HepG2 (cell line): ENCODE measurements at regions not wholly inside any gene's neighbourhood (a gene's known extent, or its start where the extent isn't known, plus 50 kb on each side); places are given as distances from the start of the nearest gene placed in this dataset.

Source experiments
- AKAP8 ChIP-seq: sonication (generic); formaldehyde crosslinking; IDR thresholded peaks from 2 replicates; pipeline ENCODE4 v1.5.1; 2020; ENCODE audit warnings: mild to moderate bottlenecking, missing genetic modification reagents
- ESRRA ChIP-seq: sonication (generic); formaldehyde crosslinking; IDR thresholded peaks from 2 replicates; pipeline ENCODE4 v1.5.1; 2020; ENCODE audit warnings: mild to moderate bottlenecking, low read depth, missing genetic modification reagents
- GATA4 ChIP-seq: sonication (generic); IDR thresholded peaks from 2 replicates; pipeline ENCODE4 v1.6.1; 2016; ENCODE audit warnings: antibody characterized with exemption, low read depth, borderline replicate concordance
- HNRNPK ChIP-seq: fragments of 200-400 bp; formaldehyde crosslinking; IDR thresholded peaks from 2 replicates; pipeline ENCODE4 v1.6.1; 2018; ENCODE audit warnings: low read length, low read depth, moderate library complexity, mild to moderate bottlenecking; ENCODE audit not compliant: poor library complexity, severe bottlenecking
- MED8 ChIP-seq: sonication (generic); formaldehyde crosslinking; IDR thresholded peaks from 2 replicates; pipeline ENCODE4 v1.8.1; 2023; ENCODE audit warnings: mild to moderate bottlenecking, missing genetic modification reagents; ENCODE audit not compliant: insufficient replicate concordance
- PBX3 ChIP-seq: sonication (generic); formaldehyde crosslinking; IDR thresholded peaks from 2 replicates; pipeline ENCODE4 v1.8.1; 2023; ENCODE audit warnings: missing genetic modification reagents, inconsistent platforms, borderline replicate concordance
- SMC3 ChIP-seq: IDR thresholded peaks from 2 replicates; pipeline ENCODE4 v1.6.1; 2011; ENCODE audit warnings: low read length, improper control_type of control experiment
- SP1 ChIP-seq, 2 experiments: fragments of 450-650 bp in 1 of 2; sonication (generic) in 1 of 2; formaldehyde crosslinking in 1 of 2; IDR thresholded peaks; 2 replicates each; pipeline versions ENCODE4 v1.4.0 to v1.6.1; 2016 to 2020; ENCODE audit warnings: missing genetic modification reagents in 1 of 2
- ZFYVE20 ChIP-seq: sonication (generic); formaldehyde crosslinking; IDR thresholded peaks from 2 replicates; pipeline ENCODE4 v1.8.0; 2023; ENCODE audit warnings: low read depth, mild to moderate bottlenecking, moderate library complexity, missing genetic modification reagents, borderline replicate concordance
- ZNF280B ChIP-seq: sonication (generic); formaldehyde crosslinking; IDR thresholded peaks from 2 replicates; pipeline ENCODE4 v1.5.0; 2020; ENCODE audit warnings: missing genetic modification reagents, mild to moderate bottlenecking, borderline replicate concordance
- ZNF512 ChIP-seq: sonication (generic); formaldehyde crosslinking; IDR thresholded peaks from 2 replicates; pipeline ENCODE4 v1.4.0; 2020; ENCODE audit warnings: mild to moderate bottlenecking, missing genetic modification reagents
- ZNF83 ChIP-seq: sonication (generic); formaldehyde crosslinking; IDR thresholded peaks from 2 replicates; pipeline ENCODE4 v1.4.0; 2020; ENCODE audit warnings: missing genetic modification reagents, mild to moderate bottlenecking, borderline replicate concordance
- TF ChIP-seq, protein P1 (sequence below): sonication (generic); formaldehyde crosslinking; IDR thresholded peaks from 2 replicates; pipeline ENCODE4 v1.5.0; 2020; ENCODE audit warnings: mild to moderate bottlenecking, missing genetic modification reagents, moderate library complexity

GRCh38 chr10:105658696-105659095, 1017.6 kb downstream of the SORCS3 start:
- TF ChIP-seq MED8 (CRISPR knock-in tag) (no peak), HNRNPK (no peak), ZNF280B (CRISPR knock-in tag) (no peak), ESRRA (CRISPR knock-in tag) (no peak), ZNF512 (CRISPR knock-in tag) (no peak), SP1 (IDR thresholded peaks at IDR 0.05) (no peak), SP1 (CRISPR knock-in tag; IDR thresholded peaks at IDR 0.05) (no peak), PBX3 (CRISPR knock-in tag) (no peak), ZNF83 (CRISPR knock-in tag) (no peak), GATA4 (no peak), ZFYVE20 (CRISPR knock-in tag) (no peak), AKAP8 (CRISPR knock-in tag) (no peak), SMC3 (no peak)
- TF ChIP-seq, protein P1, sequence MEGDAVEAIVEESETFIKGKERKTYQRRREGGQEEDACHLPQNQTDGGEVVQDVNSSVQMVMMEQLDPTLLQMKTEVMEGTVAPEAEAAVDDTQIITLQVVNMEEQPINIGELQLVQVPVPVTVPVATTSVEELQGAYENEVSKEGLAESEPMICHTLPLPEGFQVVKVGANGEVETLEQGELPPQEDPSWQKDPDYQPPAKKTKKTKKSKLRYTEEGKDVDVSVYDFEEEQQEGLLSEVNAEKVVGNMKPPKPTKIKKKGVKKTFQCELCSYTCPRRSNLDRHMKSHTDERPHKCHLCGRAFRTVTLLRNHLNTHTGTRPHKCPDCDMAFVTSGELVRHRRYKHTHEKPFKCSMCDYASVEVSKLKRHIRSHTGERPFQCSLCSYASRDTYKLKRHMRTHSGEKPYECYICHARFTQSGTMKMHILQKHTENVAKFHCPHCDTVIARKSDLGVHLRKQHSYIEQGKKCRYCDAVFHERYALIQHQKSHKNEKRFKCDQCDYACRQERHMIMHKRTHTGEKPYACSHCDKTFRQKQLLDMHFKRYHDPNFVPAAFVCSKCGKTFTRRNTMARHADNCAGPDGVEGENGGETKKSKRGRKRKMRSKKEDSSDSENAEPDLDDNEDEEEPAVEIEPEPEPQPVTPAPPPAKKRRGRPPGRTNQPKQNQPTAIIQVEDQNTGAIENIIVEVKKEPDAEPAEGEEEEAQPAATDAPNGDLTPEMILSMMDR (CRISPR knock-in tag): no peak
